Body of pancreas (tissue), 4 donors: ENCODE measurements at regions not wholly inside any gene's neighbourhood (a gene's known extent, or its start where the extent isn't known, plus 50 kb on each side); places are given as distances from the start of the nearest gene placed in this dataset.

Experiments
- POLR2A ChIP-seq, 3 donors: fragments of 450-650 bp; IDR thresholded peaks; one replicate each; pipeline ENCODE4 v1.6.1; 2016; ENCODE audit warnings: antibody characterized with exemption in 3 of 3, mild to moderate bottlenecking in 2 of 3
- TF ChIP-seq, protein P1 (sequence below), 7 experiments: fragments of 450-650 bp in 4 of 7; fragments of 200-600 bp in 3 of 7; sonication (generic) in 3 of 7; IDR thresholded peaks; one replicate each; pipeline ENCODE4 v1.5.1; 2016 to 2019; ENCODE audit warnings: antibody characterized with exemption in 7 of 7

DNA sequence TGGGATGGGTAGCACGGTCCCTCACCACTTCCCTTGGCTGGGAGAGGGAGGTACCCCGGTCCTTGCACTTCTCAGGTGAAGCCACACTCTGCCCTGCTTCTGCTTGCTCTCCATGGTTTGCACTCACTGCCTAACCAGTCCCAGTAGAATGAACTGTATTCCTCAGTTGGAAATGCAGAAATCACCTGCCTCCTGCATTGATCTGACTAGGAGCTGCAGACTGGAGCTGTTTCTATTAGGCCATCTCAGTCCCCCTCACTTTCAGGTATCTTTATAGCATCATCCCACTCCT, 264.9 kb downstream of the ZWINT start:
- TF ChIP-seq POLR2A (IDR thresholded peaks at IDR 0.05) = no peak
- TF ChIP-seq, protein P1, sequence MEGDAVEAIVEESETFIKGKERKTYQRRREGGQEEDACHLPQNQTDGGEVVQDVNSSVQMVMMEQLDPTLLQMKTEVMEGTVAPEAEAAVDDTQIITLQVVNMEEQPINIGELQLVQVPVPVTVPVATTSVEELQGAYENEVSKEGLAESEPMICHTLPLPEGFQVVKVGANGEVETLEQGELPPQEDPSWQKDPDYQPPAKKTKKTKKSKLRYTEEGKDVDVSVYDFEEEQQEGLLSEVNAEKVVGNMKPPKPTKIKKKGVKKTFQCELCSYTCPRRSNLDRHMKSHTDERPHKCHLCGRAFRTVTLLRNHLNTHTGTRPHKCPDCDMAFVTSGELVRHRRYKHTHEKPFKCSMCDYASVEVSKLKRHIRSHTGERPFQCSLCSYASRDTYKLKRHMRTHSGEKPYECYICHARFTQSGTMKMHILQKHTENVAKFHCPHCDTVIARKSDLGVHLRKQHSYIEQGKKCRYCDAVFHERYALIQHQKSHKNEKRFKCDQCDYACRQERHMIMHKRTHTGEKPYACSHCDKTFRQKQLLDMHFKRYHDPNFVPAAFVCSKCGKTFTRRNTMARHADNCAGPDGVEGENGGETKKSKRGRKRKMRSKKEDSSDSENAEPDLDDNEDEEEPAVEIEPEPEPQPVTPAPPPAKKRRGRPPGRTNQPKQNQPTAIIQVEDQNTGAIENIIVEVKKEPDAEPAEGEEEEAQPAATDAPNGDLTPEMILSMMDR (IDR thresholded peaks at IDR 0.05) = no peak
